ENCODE measurements at regions not wholly inside any gene's neighbourhood (a gene's known extent, or its start where the extent isn't known, plus 50 kb on each side); places are given as distances from the start of the nearest gene placed in this dataset.

- FAIRE-seq: no peak
- Histone ChIP-seq H3K9me3 (ENCODE audit: insufficient read depth, low read depth, low read length) (no peaks in the 10 kb centered on the region), H3K27ac (ENCODE audit: low read depth, low read length) (no peak overlapping the region), H3K27me3 (ENCODE audit: insufficient read depth, low read length) (no peaks in the 10 kb centered on the region), H2AFZ (ENCODE audit: low read depth, low read length) (no peak overlapping the region), H3K9ac (ENCODE audit: low read length) (no peak overlapping the region), H3K4me3 (ENCODE audit: insufficient read depth, low read depth, low read length) (no peak overlapping the region), H3K79me2 (ENCODE audit: insufficient read depth, low read length) (no peaks in the 10 kb centered on the region), H3K36me3 (ENCODE audit: insufficient read depth, low read length) (no peaks in the 10 kb centered on the region), H4K20me1 (ENCODE audit: insufficient read depth, low read length) (no peaks in the 10 kb centered on the region), H3K4me2 (ENCODE audit: low read length) (no peak overlapping the region), H3K4me1 (ENCODE audit: insufficient read depth, low read length) (no peaks in the 10 kb centered on the region)
- Mint-ChIP-seq H3K4me1 (ENCODE audit: low read depth, unreplicated experiment) (no peaks in the 10 kb centered on the region), H3K27ac (ENCODE audit: unreplicated experiment) (no peak overlapping the region), H3K4me3 (ENCODE audit: unreplicated experiment) (no peak overlapping the region), H3K9me3 (ENCODE audit: unreplicated experiment) (no peaks in the 10 kb centered on the region), H3K27me3 (ENCODE audit: low read depth, unreplicated experiment) (no peaks in the 10 kb centered on the region), H3K36me3 (ENCODE audit: low read depth, unreplicated experiment) (no peaks in the 10 kb centered on the region)
- no peak for TF ChIP-seq CTCF (IDR thresholded peaks at IDR 0.05; ENCODE audit: insufficient read depth, low read depth, low read length)
- TF ChIP-seq EZH2 (IDR thresholded peaks at IDR 0.05; ENCODE audit: insufficient read depth, low read length): no peak
- no peak for DNase-seq (ENCODE audit: low read depth)
Observed at GRCh38 chr1:95440511-95440910, 206.5 kb downstream of the RWDD3 start.

DNA sequence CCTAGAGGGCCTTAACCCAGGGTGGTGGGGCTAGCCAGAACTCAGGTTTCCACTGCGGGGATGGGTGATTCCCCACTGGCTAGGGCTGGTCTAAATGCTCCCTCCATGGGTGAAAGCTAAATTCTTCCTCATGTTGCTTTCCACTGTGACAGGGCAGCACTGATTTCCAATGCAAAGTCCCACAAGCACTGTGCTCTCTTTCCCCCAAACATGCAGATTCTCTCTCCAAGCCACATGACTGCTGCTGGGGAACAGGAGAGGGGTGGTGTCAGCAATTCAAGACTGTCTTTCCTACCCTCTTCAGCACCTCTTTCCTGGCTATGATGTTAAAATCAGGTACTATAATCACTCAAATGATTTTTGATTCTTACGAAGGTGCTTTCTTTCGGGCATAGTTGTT is 215.5 kb downstream of the RWDD3 start:
- TF ChIP-seq CTCF (IDR thresholded peaks at IDR 0.05; ENCODE audit: insufficient read depth, low read depth, low read length) (no peak), EZH2 (IDR thresholded peaks at IDR 0.05; ENCODE audit: insufficient read depth, low read length) (no peak)
- no peak for FAIRE-seq
- Histone ChIP-seq H3K9ac (ENCODE audit: low read length) (no peak overlapping the region), H3K36me3 (ENCODE audit: insufficient read depth, low read length) (no peaks in the 10 kb centered on the region), H3K4me3 (ENCODE audit: insufficient read depth, low read depth, low read length) (no peak overlapping the region), H4K20me1 (ENCODE audit: insufficient read depth, low read length) (no peaks in the 10 kb centered on the region), H3K27me3 (ENCODE audit: insufficient read depth, low read length) (no peaks in the 10 kb centered on the region), H2AFZ (ENCODE audit: low read depth, low read length) (no peak overlapping the region), H3K9me3 (ENCODE audit: insufficient read depth, low read depth, low read length) (no peaks in the 10 kb centered on the region), H3K27ac (ENCODE audit: low read depth, low read length) (no peak overlapping the region), H3K4me1 (ENCODE audit: insufficient read depth, low read length) (no peaks in the 10 kb centered on the region), H3K4me2 (ENCODE audit: low read length) (no peak overlapping the region), H3K79me2 (ENCODE audit: insufficient read depth, low read length) (no peaks in the 10 kb centered on the region)
- H3K27ac Mint-ChIP-seq (ENCODE audit: unreplicated experiment): no peak overlapping the region
- no peak for DNase-seq (ENCODE audit: low read depth)
- H3K4me1 Mint-ChIP-seq (ENCODE audit: low read depth, unreplicated experiment): no peaks in the 10 kb centered on the region
- no peaks in the 10 kb centered on the region for H3K36me3 Mint-ChIP-seq (ENCODE audit: low read depth, unreplicated experiment)
- H3K27me3 Mint-ChIP-seq (ENCODE audit: low read depth, unreplicated experiment): no peaks in the 10 kb centered on the region
- H3K9me3 Mint-ChIP-seq (ENCODE audit: unreplicated experiment): peaks cover 3% of the 10 kb centered on the region
- H3K4me3 Mint-ChIP-seq (ENCODE audit: unreplicated experiment): no peak overlapping the region

- Histone ChIP-seq H3K79me2 (ENCODE audit: insufficient read depth, low read length) (no peaks in the 10 kb centered on the region), H3K9ac (ENCODE audit: low read length) (no peak overlapping the region), H3K36me3 (ENCODE audit: insufficient read depth, low read length) (no peaks in the 10 kb centered on the region), H3K9me3 (ENCODE audit: insufficient read depth, low read depth, low read length) (no peaks in the 10 kb centered on the region), H3K4me3 (ENCODE audit: insufficient read depth, low read depth, low read length) (no peak overlapping the region), H4K20me1 (ENCODE audit: insufficient read depth, low read length) (no peaks in the 10 kb centered on the region), H3K4me1 (ENCODE audit: insufficient read depth, low read length) (no peaks in the 10 kb centered on the region), H2AFZ (ENCODE audit: low read depth, low read length) (no peak overlapping the region), H3K27me3 (ENCODE audit: insufficient read depth, low read length) (no peaks in the 10 kb centered on the region), H3K27ac (ENCODE audit: low read depth, low read length) (no peak overlapping the region), H3K4me2 (ENCODE audit: low read length) (no peak overlapping the region)
- H3K27me3 Mint-ChIP-seq (ENCODE audit: low read depth, unreplicated experiment): no peaks in the 10 kb centered on the region
- H3K4me3 Mint-ChIP-seq (ENCODE audit: unreplicated experiment): no peak overlapping the region
- H3K36me3 Mint-ChIP-seq (ENCODE audit: low read depth, unreplicated experiment): no peaks in the 10 kb centered on the region
- H3K9me3 Mint-ChIP-seq (ENCODE audit: unreplicated experiment): peaks cover 3% of the 10 kb centered on the region
- FAIRE-seq (no peak), DNase-seq (ENCODE audit: low read depth) (no peak)
- TF ChIP-seq EZH2 (IDR thresholded peaks at IDR 0.05; ENCODE audit: insufficient read depth, low read length) (no peak), CTCF (IDR thresholded peaks at IDR 0.05; ENCODE audit: insufficient read depth, low read depth, low read length) (no peak)
- no peaks in the 10 kb centered on the region for H3K4me1 Mint-ChIP-seq (ENCODE audit: low read depth, unreplicated experiment)
- H3K27ac Mint-ChIP-seq (ENCODE audit: unreplicated experiment): no peak overlapping the region
Observed at GRCh38 chr1:95451054-95451453, 217.0 kb downstream of the RWDD3 start.

Data from astrocyte (in vitro differentiated cells and primary cell).